Pons (tissue), 1 donor: ENCODE measurements at regions not wholly inside any gene's neighbourhood (a gene's known extent, or its start where the extent isn't known, plus 50 kb on each side); places are given as distances from the start of the nearest gene placed in this dataset.

Source experiments
- DNase-seq: peaks from one replicate; pipeline ENCODE4 v3.0.0-alpha.2; 2016; ENCODE audit warnings: low spot score

- no peak for DNase-seq
Measured at GRCh38 chr3:73296859-73297258, 235.4 kb downstream of the EBLN2 start.

GRCh38 chr3:73298243-73299183, 237.1 kb downstream of the EBLN2 start:
- DNase-seq: no peak

GRCh38 chr3:73299184-73299691, 237.8 kb downstream of the EBLN2 start:
- DNase-seq: no peak

GRCh38 chr3:73314151-73314951, 252.9 kb downstream of the EBLN2 start:
- no peak for DNase-seq

- DNase-seq: no peak
Measured at GRCh38 chr3:73315706-73316105, 254.2 kb downstream of the EBLN2 start.

GRCh38 chr3:73319179-73319769, 257.8 kb downstream of the EBLN2 start:
- DNase-seq: no peak

GRCh38 chr3:73321286-73321999, 260.0 kb downstream of the EBLN2 start:
- no peak for DNase-seq

- no peak for DNase-seq
Measured at GRCh38 chr3:73324203-73325155, 263.0 kb downstream of the EBLN2 start.

GRCh38 chr3:73326396-73326795, 264.9 kb downstream of the EBLN2 start:
- DNase-seq: no peak

GRCh38 chr3:73327052-73327451, 265.6 kb downstream of the EBLN2 start:
- DNase-seq: no peak
